ENCODE measurements at regions not wholly inside any gene's neighbourhood (a gene's known extent, or its start where the extent isn't known, plus 50 kb on each side); places are given as distances from the start of the nearest gene placed in this dataset.

GRCh38 chr1:163628034-163628773 is 306.4 kb downstream of the NUF2 start:
- Histone ChIP-seq H3K27me3 (ENCODE audit: insufficient read depth, low read length) (no peaks in the 10 kb centered on the region), H3K27ac (ENCODE audit: low read depth, low read length) (no peak overlapping the region), H3K4me2 (ENCODE audit: low read length) (no peak overlapping the region), H3K9ac (ENCODE audit: low read length) (no peak overlapping the region), H4K20me1 (ENCODE audit: insufficient read depth) (no peaks in the 10 kb centered on the region), H3K4me3 (replicated peaks in 1 of 2; ENCODE audit: low read depth in 1 of 2, low read length in 2 of 2) (no peak overlapping the region), H3K36me3 (ENCODE audit: control insufficient read depth in 1 of 2, insufficient read depth in 2 of 2, low read length in 2 of 2) (no peaks in the 10 kb centered on the region), H3K79me2 (ENCODE audit: insufficient read depth, low read length) (no peaks in the 10 kb centered on the region), H3K4me1 (ENCODE audit: control insufficient read depth in 1 of 2, insufficient read depth in 2 of 2, low read length in 2 of 2) (no peaks in the 10 kb centered on the region), H2AFZ (ENCODE audit: low read depth, low read length, poor library complexity, severe bottlenecking) (no peak overlapping the region), H3K9me2 (ENCODE audit: insufficient read depth) (no peaks in the 10 kb centered on the region), H3K9me3 (ENCODE audit: control insufficient read depth in 1 of 2, insufficient read depth in 1 of 2, low read depth in 1 of 2, low read length in 2 of 2) (peaks cover 0 to under 1% of the 10 kb centered on the region in 2 experiments; a peak in 1 of 4 replicates)
- ChIA-PET CTCF (no interaction called here), RAD21 (ENCODE audit: low non-redundant PET in 1 of 2, low total read pairs in 2 of 2, uncharacterized antibody in 2 of 2, unreplicated experiment in 2 of 2) (no interaction called here), POLR2A (no interaction called here)
- DNase-seq (ENCODE audit: low read depth, low spot score) = no peak
- intact Hi-C loops (cut with micrococcal nuclease) = no loop called here
- TF ChIP-seq CBX3 (IDR thresholded peaks at IDR 0.05; ENCODE audit: low read depth) = no peak
- no peak for TF ChIP-seq RAD21 (IDR thresholded peaks at IDR 0.05; ENCODE audit: low read depth)
- TF ChIP-seq TCF7L2 (IDR thresholded peaks at IDR 0.05; ENCODE audit: borderline replicate concordance, extremely low read depth, insufficient read depth, insufficient read length) = no peak
- TF ChIP-seq ELF1 (IDR thresholded peaks at IDR 0.05; ENCODE audit: borderline replicate concordance, low read depth) = no peak
- no peak for TF ChIP-seq REST (IDR thresholded peaks at IDR 0.05; ENCODE audit: low read depth)
- TF ChIP-seq ATF3 (IDR thresholded peaks at IDR 0.05) = no peak
- no peak for TF ChIP-seq ZBTB33 (IDR thresholded peaks at IDR 0.05; ENCODE audit: extremely low read depth, insufficient replicate concordance, low read length)
- BruUV-seq (replicated peaks) = no TSS peak
- ATAC-seq = no peak

All from HCT116 (cell line).